ENCODE measurements at regions not wholly inside any gene's neighbourhood (a gene's known extent, or its start where the extent isn't known, plus 50 kb on each side); places are given as distances from the start of the nearest gene placed in this dataset.

- no peaks in the 10 kb centered on the region for H3K27me3 ChIP-seq (ENCODE audit: control insufficient read depth, insufficient read depth, low read length)
- no peak for FAIRE-seq
- no peaks in the 10 kb centered on the region for H3K36me3 ChIP-seq (ENCODE audit: control insufficient read depth, insufficient read depth, low read length)
- no peak for TF ChIP-seq CTCF (IDR thresholded peaks at IDR 0.05; ENCODE audit: insufficient read depth, low read length, severe bottlenecking)
- H3K4me3 ChIP-seq (ENCODE audit: low read depth, low read length) = no peak overlapping the region
- DNase-seq (ENCODE audit: low read depth) = no peak
Observed at GRCh38 chr6:49370518-49370917, 92.5 kb downstream of the MMUT start.

GRCh38 chr6:49366539-49366938 lies 96.5 kb downstream of the MMUT start:
- DNase-seq (ENCODE audit: low read depth) = no peak

GRCh38 chr6:49348561-49348960 lies 114.5 kb downstream of the MMUT start:
- FAIRE-seq = no peak
- DNase-seq (ENCODE audit: low read depth) = peak; percentile 70
- TF ChIP-seq CTCF (IDR thresholded peaks at IDR 0.05; ENCODE audit: insufficient read depth, low read length, severe bottlenecking) = no peak
- Histone ChIP-seq H3K4me3 (ENCODE audit: low read depth, low read length) (no peak overlapping the region), H3K36me3 (ENCODE audit: control insufficient read depth, insufficient read depth, low read length) (no peaks in the 10 kb centered on the region), H3K27me3 (ENCODE audit: control insufficient read depth, insufficient read depth, low read length) (no peaks in the 10 kb centered on the region)

More at GRCh38 chr6:49366539-49366938, 96.5 kb downstream of the MMUT start:
- Histone ChIP-seq H3K36me3 (ENCODE audit: control insufficient read depth, insufficient read depth, low read length) (no peaks in the 10 kb centered on the region), H3K27me3 (ENCODE audit: control insufficient read depth, insufficient read depth, low read length) (no peaks in the 10 kb centered on the region), H3K4me3 (ENCODE audit: low read depth, low read length) (no peak overlapping the region)
- TF ChIP-seq CTCF (IDR thresholded peaks at IDR 0.05; ENCODE audit: insufficient read depth, low read length, severe bottlenecking) = no peak
- no peak for FAIRE-seq

- Histone ChIP-seq H3K36me3 (ENCODE audit: control insufficient read depth, insufficient read depth, low read length) (no peaks in the 10 kb centered on the region), H3K4me3 (ENCODE audit: low read depth, low read length) (no peak overlapping the region), H3K27me3 (ENCODE audit: control insufficient read depth, insufficient read depth, low read length) (no peaks in the 10 kb centered on the region)
- no peak for TF ChIP-seq CTCF (IDR thresholded peaks at IDR 0.05; ENCODE audit: insufficient read depth, low read length, severe bottlenecking)
- DNase-seq (ENCODE audit: low read depth) = no peak
- no peak for FAIRE-seq
Observed at GRCh38 chr6:49342410-49342809, 120.6 kb downstream of the MMUT start.

- DNase-seq (ENCODE audit: low read depth) (no peak), FAIRE-seq (no peak)
- H3K27me3 ChIP-seq (ENCODE audit: control insufficient read depth, insufficient read depth, low read length) = no peaks in the 10 kb centered on the region
- no peak for TF ChIP-seq CTCF (IDR thresholded peaks at IDR 0.05; ENCODE audit: insufficient read depth, low read length, severe bottlenecking)
- no peak overlapping the region for H3K4me3 ChIP-seq (ENCODE audit: low read depth, low read length)
- no peaks in the 10 kb centered on the region for H3K36me3 ChIP-seq (ENCODE audit: control insufficient read depth, insufficient read depth, low read length)
Observed at GRCh38 chr6:49341869-49342268, 121.2 kb downstream of the MMUT start.

GRCh38 chr6:49339096-49339495 lies 124.0 kb downstream of the MMUT start:
- FAIRE-seq (no peak), DNase-seq (ENCODE audit: low read depth) (no peak)
- no peaks in the 10 kb centered on the region for H3K36me3 ChIP-seq (ENCODE audit: control insufficient read depth, insufficient read depth, low read length)
- H3K27me3 ChIP-seq (ENCODE audit: control insufficient read depth, insufficient read depth, low read length) = no peaks in the 10 kb centered on the region
- no peak for TF ChIP-seq CTCF (IDR thresholded peaks at IDR 0.05; ENCODE audit: insufficient read depth, low read length, severe bottlenecking)
- H3K4me3 ChIP-seq (ENCODE audit: low read depth, low read length) = no peak overlapping the region
